ENCODE measurements at regions not wholly inside any gene's neighbourhood (a gene's known extent, or its start where the extent isn't known, plus 50 kb on each side); places are given as distances from the start of the nearest gene placed in this dataset.

GRCh38 chr6:137953761-137954160, 86.7 kb downstream of the TNFAIP3 start:
- TF ChIP-seq CTCF (IDR thresholded peaks at IDR 0.05) (no peak), EP300 (IDR thresholded peaks at IDR 0.05) (no peak)

Data from stomach (tissue), 4 donors.